Neural cell (in vitro differentiated cells): ENCODE measurements at regions not wholly inside any gene's neighbourhood (a gene's known extent, or its start where the extent isn't known, plus 50 kb on each side); places are given as distances from the start of the nearest gene placed in this dataset.

ENCODE experiments used
- EP300 ChIP-seq: fragments of 450-650 bp; conservative IDR thresholded peaks from 2 replicates; pipeline ENCODE4 v1.6.1; 2014; ENCODE audit warnings: antibody characterized with exemption, mild to moderate bottlenecking, moderate library complexity; ENCODE audit not compliant: poor library complexity, severe bottlenecking
- EZH2 ChIP-seq: fragments of 200-600, 300-800 bp; shearing (Covaris generic), sonication (generic); IDR thresholded peaks from 2 replicates; pipeline ENCODE4 v1.6.1; 2014; ENCODE audit warnings: antibody characterized with exemption, low read length, borderline replicate concordance, mild to moderate bottlenecking; ENCODE audit not compliant: insufficient read depth, poor library complexity, severe bottlenecking
- MXI1 ChIP-seq: fragments of 450-650 bp; conservative IDR thresholded peaks from 2 replicates; pipeline ENCODE4 v1.6.1; 2014; ENCODE audit warnings: antibody characterized with exemption, mild to moderate bottlenecking; ENCODE audit not compliant: poor library complexity, severe bottlenecking
- POLR2AphosphoS5 ChIP-seq: IDR thresholded peaks from 2 replicates; pipeline ENCODE4 v1.6.1; 2012
- RAD21 ChIP-seq: fragments of 450-650 bp; conservative IDR thresholded peaks from 2 replicates; pipeline ENCODE4 v1.6.1; 2014; ENCODE audit warnings: antibody characterized with exemption, mild to moderate bottlenecking, moderate library complexity
- REST ChIP-seq: IDR thresholded peaks from 2 replicates; pipeline ENCODE4 v1.6.1; 2012; ENCODE audit warnings: borderline replicate concordance
- SMC3 ChIP-seq: fragments of 450-650 bp; conservative IDR thresholded peaks from 2 replicates; pipeline ENCODE4 v1.6.1; 2014; ENCODE audit warnings: antibody characterized with exemption, mild to moderate bottlenecking, moderate library complexity; ENCODE audit not compliant: poor library complexity
- TAF1 ChIP-seq: IDR thresholded peaks from 2 replicates; pipeline ENCODE4 v1.6.1; 2012; ENCODE audit warnings: low read depth
- TF ChIP-seq, protein P1 (sequence below): fragments of 450-650 bp; IDR thresholded peaks from 2 replicates; pipeline ENCODE4 v1.5.1; 2014; ENCODE audit warnings: antibody characterized with exemption, mild to moderate bottlenecking, moderate library complexity; ENCODE audit not compliant: poor library complexity, severe bottlenecking

- no peak for TF ChIP-seq SMC3
- no peak for TF ChIP-seq EZH2
- TF ChIP-seq, protein P1, sequence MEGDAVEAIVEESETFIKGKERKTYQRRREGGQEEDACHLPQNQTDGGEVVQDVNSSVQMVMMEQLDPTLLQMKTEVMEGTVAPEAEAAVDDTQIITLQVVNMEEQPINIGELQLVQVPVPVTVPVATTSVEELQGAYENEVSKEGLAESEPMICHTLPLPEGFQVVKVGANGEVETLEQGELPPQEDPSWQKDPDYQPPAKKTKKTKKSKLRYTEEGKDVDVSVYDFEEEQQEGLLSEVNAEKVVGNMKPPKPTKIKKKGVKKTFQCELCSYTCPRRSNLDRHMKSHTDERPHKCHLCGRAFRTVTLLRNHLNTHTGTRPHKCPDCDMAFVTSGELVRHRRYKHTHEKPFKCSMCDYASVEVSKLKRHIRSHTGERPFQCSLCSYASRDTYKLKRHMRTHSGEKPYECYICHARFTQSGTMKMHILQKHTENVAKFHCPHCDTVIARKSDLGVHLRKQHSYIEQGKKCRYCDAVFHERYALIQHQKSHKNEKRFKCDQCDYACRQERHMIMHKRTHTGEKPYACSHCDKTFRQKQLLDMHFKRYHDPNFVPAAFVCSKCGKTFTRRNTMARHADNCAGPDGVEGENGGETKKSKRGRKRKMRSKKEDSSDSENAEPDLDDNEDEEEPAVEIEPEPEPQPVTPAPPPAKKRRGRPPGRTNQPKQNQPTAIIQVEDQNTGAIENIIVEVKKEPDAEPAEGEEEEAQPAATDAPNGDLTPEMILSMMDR = no peak
- no peak for TF ChIP-seq TAF1
- no peak for TF ChIP-seq POLR2AphosphoS5
- no peak for TF ChIP-seq REST
- TF ChIP-seq RAD21 = no peak
- no peak for TF ChIP-seq EP300
- no peak for TF ChIP-seq MXI1
Observed at GRCh38 chr2:191572319-191572718, 105.6 kb upstream of the NABP1 start.
